Osteoblast (primary cell): ENCODE measurements at regions not wholly inside any gene's neighbourhood (a gene's known extent, or its start where the extent isn't known, plus 50 kb on each side); places are given as distances from the start of the nearest gene placed in this dataset.
A peak's percentile ranks its signal among the peaks of the same experiment; 100 is the strongest.

Source experiments
- DNase-seq: peaks from one replicate; pipeline ENCODE4 v3.0.0; 2011; ENCODE audit warnings: low spot score, mixed read lengths; ENCODE audit not compliant: insufficient read length; ENCODE audit errors: missing footprints
- H2AFZ ChIP-seq: 2 replicates; pipeline ENCODE4 v1.6.0; 2011; ENCODE audit warnings: mild to moderate bottlenecking, low read length
- H3K27ac ChIP-seq: 2 replicates; pipeline ENCODE4 v1.5.1; 2011; ENCODE audit warnings: mild to moderate bottlenecking, low read depth, low read length, moderate library complexity
- H3K27me3 ChIP-seq: 2 replicates; pipeline ENCODE4 v1.6.0; 2012; ENCODE audit warnings: mild to moderate bottlenecking, control low read depth, inconsistent platforms, low read length, moderate library complexity; ENCODE audit not compliant: insufficient read depth
- H3K36me3 ChIP-seq: 2 replicates; pipeline ENCODE4 v1.5.1; 2011; ENCODE audit warnings: mild to moderate bottlenecking, low read length, control low read depth, moderate library complexity; ENCODE audit not compliant: insufficient read depth
- H3K4me1 ChIP-seq: 2 replicates; pipeline ENCODE4 v1.5.1; 2011; ENCODE audit warnings: mild to moderate bottlenecking, low read length, control low read depth, moderate library complexity; ENCODE audit not compliant: insufficient read depth
- H3K4me2 ChIP-seq: 2 replicates; pipeline ENCODE4 v1.6.0; 2011; ENCODE audit warnings: mild to moderate bottlenecking, low read length; ENCODE audit not compliant: insufficient read depth
- H3K4me3 ChIP-seq: fragments of 200-600 bp; sonication (generic); 3 replicates; pipeline ENCODE4 v1.5.1; 2012; ENCODE audit warnings: mild to moderate bottlenecking, low read length, inconsistent platforms; ENCODE audit not compliant: insufficient read depth
- H3K79me2 ChIP-seq: 2 replicates; pipeline ENCODE4 v1.6.0; 2012; ENCODE audit warnings: mild to moderate bottlenecking, low read length, control low read depth, inconsistent platforms; ENCODE audit not compliant: insufficient read depth
- H3K9me3 ChIP-seq: 2 replicates; pipeline ENCODE4 v1.5.1; 2011; ENCODE audit warnings: low read depth, low read length, control low read depth
- H4K20me1 ChIP-seq: 2 replicates; pipeline ENCODE4 v1.6.0; 2012; ENCODE audit warnings: mild to moderate bottlenecking, low read length, control low read depth; ENCODE audit not compliant: insufficient read depth
- CTCF ChIP-seq: IDR thresholded peaks from 2 replicates; pipeline ENCODE4 v1.5.1; 2011; ENCODE audit warnings: mild to moderate bottlenecking, low read depth, low read length, moderate library complexity; ENCODE audit errors: extremely low read depth

DNA sequence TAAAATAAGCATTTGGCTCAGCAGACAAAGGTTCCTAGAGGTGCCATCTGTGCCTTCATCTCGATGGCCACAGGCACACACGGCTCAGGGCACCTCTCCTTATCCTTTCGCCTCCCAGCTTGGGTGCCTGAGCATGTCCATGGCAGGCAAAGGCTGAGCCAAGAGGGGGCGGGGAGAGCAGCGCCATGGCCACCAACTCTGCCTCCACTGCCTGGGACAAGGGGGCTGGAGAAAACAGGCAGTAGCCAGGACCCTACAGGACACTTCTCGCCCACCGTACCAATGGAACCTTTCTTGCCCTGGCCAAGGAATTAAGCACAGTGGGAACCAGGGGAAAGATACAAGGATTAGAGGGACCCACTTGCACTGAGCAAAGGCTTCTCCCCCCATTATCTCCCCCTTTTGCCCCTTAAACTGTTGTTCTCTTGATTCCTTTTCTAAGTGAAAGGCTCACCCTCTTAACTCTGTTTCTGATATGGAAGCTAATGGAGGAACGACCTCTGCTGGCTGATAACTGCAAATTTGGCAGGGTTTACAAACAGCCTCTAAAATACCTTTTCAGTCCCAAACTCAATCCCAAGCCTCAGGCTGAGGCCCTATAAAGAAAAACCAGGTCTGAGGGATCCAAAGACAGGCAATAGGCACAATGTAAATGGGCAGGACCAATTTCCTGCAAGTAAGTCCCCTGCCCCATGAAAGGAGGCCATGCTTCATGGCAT is 335.2 kb downstream of the ADAM29 start:
- H2AFZ ChIP-seq = peak overlapping the region; percentile 29
- TF ChIP-seq CTCF = peak; percentile 41
- no peaks in the 10 kb centered on the region for H4K20me1 ChIP-seq
- no peak overlapping the region for H3K4me2 ChIP-seq
- DNase-seq = no peak
- no peaks in the 10 kb centered on the region for H3K4me1 ChIP-seq
- H3K36me3 ChIP-seq = no peaks in the 10 kb centered on the region
- H3K4me3 ChIP-seq = no peak overlapping the region
- H3K27me3 ChIP-seq = no peaks in the 10 kb centered on the region
- no peaks in the 10 kb centered on the region for H3K79me2 ChIP-seq
- no peaks in the 10 kb centered on the region for H3K9me3 ChIP-seq
- no peak overlapping the region for H3K27ac ChIP-seq

DNA sequence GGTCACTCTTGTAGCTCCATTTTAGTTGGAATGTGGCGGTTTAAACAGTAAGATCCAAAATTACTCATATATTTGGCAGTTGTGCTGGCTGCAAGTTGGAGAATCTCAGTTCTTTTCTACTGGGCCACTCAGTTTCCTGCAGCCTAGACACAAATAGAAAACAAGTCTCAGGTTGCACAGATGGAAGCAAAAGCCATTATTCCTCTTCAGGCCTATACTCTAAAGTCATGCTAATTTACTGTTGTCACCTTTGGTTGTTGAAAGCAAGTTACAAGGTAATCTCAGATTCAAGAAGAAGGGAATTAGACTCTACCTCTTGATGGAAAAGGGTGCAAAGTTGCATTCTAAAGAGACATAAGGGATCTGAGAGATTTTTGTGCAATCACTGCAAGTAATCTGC is 345.4 kb downstream of the ADAM29 start:
- H3K4me2 ChIP-seq = no peak overlapping the region
- no peak overlapping the region for H3K4me3 ChIP-seq
- no peaks in the 10 kb centered on the region for H3K27me3 ChIP-seq
- no peaks in the 10 kb centered on the region for H3K9me3 ChIP-seq
- H3K79me2 ChIP-seq = no peaks in the 10 kb centered on the region
- TF ChIP-seq CTCF = no peak
- no peaks in the 10 kb centered on the region for H4K20me1 ChIP-seq
- H3K36me3 ChIP-seq = no peaks in the 10 kb centered on the region
- DNase-seq = no peak
- H2AFZ ChIP-seq = no peak overlapping the region
- H3K4me1 ChIP-seq = no peaks in the 10 kb centered on the region
- H3K27ac ChIP-seq = no peak overlapping the region

DNA sequence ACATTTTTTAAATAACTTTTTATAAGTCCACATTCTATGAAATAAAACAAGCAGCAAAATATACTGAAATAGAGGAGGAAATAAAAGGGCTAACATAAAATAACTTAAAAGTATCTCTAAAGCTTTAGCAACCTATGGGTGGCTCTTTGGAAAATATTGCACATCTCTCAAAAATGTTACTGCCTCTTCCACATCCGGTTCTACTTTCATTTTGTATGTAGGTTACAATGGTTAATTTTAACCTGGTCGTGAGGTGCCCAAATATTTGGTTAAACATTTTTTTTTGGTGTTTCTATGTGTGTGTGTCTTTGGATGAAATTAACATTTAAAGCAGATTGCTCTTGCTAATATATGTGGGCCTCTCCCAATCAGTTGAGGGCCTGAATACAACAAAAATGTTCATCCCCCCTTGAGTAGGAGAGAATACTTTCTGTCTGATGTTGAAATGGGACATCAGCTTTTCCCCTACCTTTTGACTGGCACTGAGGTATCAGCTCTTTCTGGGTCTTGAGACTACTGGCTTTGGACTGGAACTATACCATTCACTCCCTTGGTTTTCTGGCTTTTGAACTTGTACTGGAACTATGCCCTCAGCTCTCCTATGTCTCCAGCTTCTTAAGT is 353.0 kb downstream of the ADAM29 start:
- peak overlapping the region; percentile 35 for H3K4me2 ChIP-seq
- H3K79me2 ChIP-seq = no peaks in the 10 kb centered on the region
- no peak for DNase-seq
- H3K4me3 ChIP-seq = no peak overlapping the region
- peaks cover 5% of the 10 kb centered on the region for H3K4me1 ChIP-seq
- H4K20me1 ChIP-seq = no peaks in the 10 kb centered on the region
- H3K36me3 ChIP-seq = no peaks in the 10 kb centered on the region
- H3K9me3 ChIP-seq = no peaks in the 10 kb centered on the region
- H3K27ac ChIP-seq = no peak overlapping the region
- TF ChIP-seq CTCF = no peak
- H3K27me3 ChIP-seq = no peaks in the 10 kb centered on the region
- peak overlapping the region; percentile 86 for H2AFZ ChIP-seq

DNA sequence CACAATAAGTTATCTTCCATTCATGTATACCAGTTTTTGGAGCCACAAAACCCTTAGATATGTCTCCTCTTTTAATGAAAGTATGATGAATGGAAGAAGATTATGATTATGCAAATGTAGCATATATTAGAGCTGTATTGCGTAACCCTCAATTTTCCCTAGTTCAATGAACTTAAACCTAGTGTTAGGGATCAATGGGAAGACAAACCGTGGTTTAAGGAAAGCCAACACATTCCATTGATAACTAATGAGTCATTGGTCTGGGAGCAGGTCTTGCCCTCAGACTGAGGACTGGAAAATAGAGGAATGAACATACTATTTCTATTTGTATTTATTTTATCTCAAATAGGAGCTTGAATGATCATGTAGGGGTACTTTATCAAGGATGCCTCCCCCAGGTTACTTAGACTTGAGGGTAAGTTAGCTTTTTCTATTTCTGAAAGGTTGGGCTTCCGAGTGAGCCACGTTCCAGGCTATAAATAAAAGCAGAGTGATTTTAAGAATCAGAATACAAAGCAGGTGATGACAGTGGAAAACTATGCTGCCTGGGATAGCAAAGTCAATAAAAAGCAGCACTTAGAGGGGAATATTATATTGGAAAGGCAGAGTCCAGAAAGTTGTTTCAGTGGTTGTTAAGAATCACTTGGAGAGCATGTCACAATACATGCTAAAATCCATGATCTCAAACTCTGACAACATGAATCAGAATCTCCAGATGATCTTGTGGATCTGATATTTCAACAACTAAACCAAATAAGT is 356.0 kb downstream of the ADAM29 start:
- H2AFZ ChIP-seq = no peak overlapping the region
- TF ChIP-seq CTCF = no peak
- H3K27ac ChIP-seq = peak overlapping the region; percentile 43

More for the DNA sequence above, 356.0 kb downstream of the ADAM29 start:
- no peak overlapping the region for H3K4me3 ChIP-seq
- peaks cover 5% of the 10 kb centered on the region for H3K4me1 ChIP-seq
- H3K36me3 ChIP-seq = no peaks in the 10 kb centered on the region
- peak overlapping the region; percentile 1 for H3K4me2 ChIP-seq
- no peaks in the 10 kb centered on the region for H3K27me3 ChIP-seq
- no peaks in the 10 kb centered on the region for H3K79me2 ChIP-seq
- no peak for DNase-seq
- no peaks in the 10 kb centered on the region for H4K20me1 ChIP-seq
- no peaks in the 10 kb centered on the region for H3K9me3 ChIP-seq
